Prostate gland (tissue), 2 donors: ENCODE measurements at regions not wholly inside any gene's neighbourhood (a gene's known extent, or its start where the extent isn't known, plus 50 kb on each side); places are given as distances from the start of the nearest gene placed in this dataset.
"Not testable (repeated sequence)": the region's sequence is repeated elsewhere in the genome, so short reads cannot be mapped to it uniquely, and the experiment has no call there.

Experiments
- DNase-seq: peaks from one replicate; pipeline ENCODE4 v3.0.0-alpha.2; 2019; ENCODE audit warnings: low spot score
- H3K27ac ChIP-seq, 2 donors: fragments of 200-600 bp; sonication (generic); 2 replicates each; pipeline ENCODE4 v1.5.1; 2017 to 2019
- H3K27me3 ChIP-seq: fragments of 200-600 bp; sonication (generic); replicated peaks from 2 replicates; pipeline ENCODE4 v1.5.1; 2019; ENCODE audit not compliant: insufficient read depth
- H3K36me3 ChIP-seq, 2 donors: fragments of 200-600 bp; sonication (generic); 1 replicate in 1 of 2; 2 replicates in 1 of 2; pipeline versions ENCODE4 v1.5.1 to v1.8.1; 2017 to 2019
- H3K4me1 ChIP-seq: fragments of 200-600 bp; sonication (generic); replicated peaks from 2 replicates; pipeline ENCODE4 v1.5.1; 2019
- H3K4me3 ChIP-seq, 2 donors: fragments of 200-600 bp; sonication (generic); 2 replicates each; pipeline ENCODE4 v1.5.1; 2017 to 2019
- H3K9me3 ChIP-seq: fragments of 200-600 bp; sonication (generic); 2 replicates; pipeline ENCODE4 v1.5.1; 2017
- CTCF ChIP-seq, 4 experiments: fragments of 200-600 bp in 2 of 4; fragments of 450-650 bp in 2 of 4; sonication (generic) in 2 of 4; IDR thresholded peaks; 1 replicate in 3 of 4; 2 replicates in 1 of 4; pipeline ENCODE4 v1.5.1; 2016 to 2019; ENCODE audit warnings: antibody characterized with exemption in 4 of 4, mild to moderate bottlenecking in 2 of 4, moderate library complexity in 2 of 4
- POLR2A ChIP-seq: fragments of 450-650 bp; IDR thresholded peaks from one replicate; pipeline ENCODE4 v1.6.1; 2016; ENCODE audit warnings: antibody characterized with exemption, mild to moderate bottlenecking
- POLR2AphosphoS5 ChIP-seq: sonication (generic); formaldehyde crosslinking; IDR thresholded peaks from one replicate; pipeline ENCODE4 v1.6.1; 2017; ENCODE audit warnings: antibody characterized with exemption
- whole genome bisulfite sequencing: methylation state at CpG from one replicate; pipeline ENCODE4 v1.1.5; 2018; 5-methylcytosine and 5-hydroxymethylcytosine counted together
- intact Hi-C: fragments of 100-400 bp; cut with DNase I; formaldehyde crosslinking; loops from one replicate; pipeline ENCODE4 v1.14.2; 2022

- no peak overlapping the region for H3K27ac ChIP-seq
- no peak overlapping the region for H3K4me3 ChIP-seq
- H3K27me3 ChIP-seq, result no peaks in the 10 kb centered on the region
- WGBS, result 96% methylated on average over 1 of the region's 1 CpG
- no peaks in the 10 kb centered on the region for H3K36me3 ChIP-seq
- no peaks in the 10 kb centered on the region for H3K4me1 ChIP-seq
- intact Hi-C loops, result no loop called here
- no peak for DNase-seq
- no peaks in the 10 kb centered on the region for H3K9me3 ChIP-seq
- no peak for TF ChIP-seq CTCF (IDR thresholded peaks at IDR 0.05)
These were observed 66.0 kb upstream of the ARRDC3 start for GRCh38 chr5:91449083-91449482.

- H3K36me3 ChIP-seq, H3K27ac ChIP-seq: not testable (repeated sequence)
- 95% methylated on average over 2 of the region's 2 CpGs for WGBS
These were observed 65.0 kb upstream of the ARRDC3 start for GRCh38 chr5:91448079-91448478.

GRCh38 chr5:91446880-91447279 is 63.8 kb upstream of the ARRDC3 start:
- DNase-seq, H3K27me3 ChIP-seq, H3K9me3 ChIP-seq, H3K4me3 ChIP-seq, H3K4me1 ChIP-seq, H3K36me3 ChIP-seq, intact Hi-C loops, H3K27ac ChIP-seq: not testable (repeated sequence)
- 76% methylated on average over 3 of the region's 3 CpGs for WGBS

More at GRCh38 chr5:91448079-91448478, 65.0 kb upstream of the ARRDC3 start:
- H3K4me1 ChIP-seq, H3K4me3 ChIP-seq, H3K9me3 ChIP-seq, H3K27me3 ChIP-seq, DNase-seq, intact Hi-C loops: not testable (repeated sequence)

- no peak for DNase-seq
- Histone ChIP-seq H3K4me3 (no peak overlapping the region), H3K36me3 (no peaks in the 10 kb centered on the region), H3K4me1 (no peaks in the 10 kb centered on the region), H3K27ac (no peak overlapping the region), H3K27me3 (no peaks in the 10 kb centered on the region), H3K9me3 (no peaks in the 10 kb centered on the region)
- WGBS, result 81% methylated on average over 1 of the region's 1 CpG
- intact Hi-C loops, result no loop called here
- no peak for TF ChIP-seq CTCF (IDR thresholded peaks at IDR 0.05)
- no peak for TF ChIP-seq POLR2A
- TF ChIP-seq POLR2AphosphoS5, result no peak
These were observed 60.8 kb upstream of the ARRDC3 start for GRCh38 chr5:91443761-91444467.

GRCh38 chr5:91443023-91443422 is 59.9 kb upstream of the ARRDC3 start:
- H3K4me1 ChIP-seq, result no peaks in the 10 kb centered on the region
- no peak for DNase-seq
- no peak overlapping the region for H3K27ac ChIP-seq
- no peaks in the 10 kb centered on the region for H3K27me3 ChIP-seq
- WGBS, result 96% methylated on average over 1 of the region's 1 CpG
- no peaks in the 10 kb centered on the region for H3K36me3 ChIP-seq
- H3K4me3 ChIP-seq, result no peak overlapping the region
- no peaks in the 10 kb centered on the region for H3K9me3 ChIP-seq
- intact Hi-C loops, result no loop called here
- TF ChIP-seq CTCF (IDR thresholded peaks at IDR 0.05) (no peak), POLR2A (no peak), POLR2AphosphoS5 (no peak)

GRCh38 chr5:91441082-91441481 is 58.0 kb upstream of the ARRDC3 start:
- H3K9me3 ChIP-seq, result no peaks in the 10 kb centered on the region
- H3K4me3 ChIP-seq, result no peak overlapping the region
- intact Hi-C loops, result no loop called here
- H3K36me3 ChIP-seq, result no peaks in the 10 kb centered on the region
- H3K27ac ChIP-seq, result no peak overlapping the region
- WGBS, result 97% methylated on average over 1 of the region's 1 CpG
- no peak for TF ChIP-seq POLR2AphosphoS5
- TF ChIP-seq POLR2A, result no peak
- TF ChIP-seq CTCF (IDR thresholded peaks at IDR 0.05), result no peak
- no peaks in the 10 kb centered on the region for H3K4me1 ChIP-seq
- H3K27me3 ChIP-seq, result no peaks in the 10 kb centered on the region
- no peak for DNase-seq
